ENCODE measurements at regions not wholly inside any gene's neighbourhood (a gene's known extent, or its start where the extent isn't known, plus 50 kb on each side); places are given as distances from the start of the nearest gene placed in this dataset.
A peak's percentile ranks its signal among the peaks of the same experiment; 100 is the strongest.

GRCh38 chr18:55096263-55096951 lies 137.1 kb upstream of the CCDC68 start:
- H3K27me3 ChIP-seq, result no peaks in the 10 kb centered on the region
- no peaks in the 10 kb centered on the region for H3K36me3 ChIP-seq
- H3K9me3 ChIP-seq, result no peaks in the 10 kb centered on the region
- peaks cover 0 to 4% (median 0%) of the 10 kb centered on the region in 4 donors for H3K4me1 ChIP-seq
- H3K4me3 ChIP-seq, result no peak overlapping the region
- DNase-seq (ENCODE audit: extremely low spot score), result peak; percentile 50
- 72% methylated on average over 10 of the region's 10 CpGs for WGBS
- no peak overlapping the region for H3K27ac ChIP-seq (replicated peaks in 1 of 4)
- intact Hi-C loops (cut with DNase I), result no loop called here
- TF ChIP-seq EP300 (IDR thresholded peaks at IDR 0.05) (no peak), CTCF (IDR thresholded peaks at IDR 0.05) (peak; percentile 12 to 35 (median 25)), POLR2AphosphoS5 (IDR thresholded peaks at IDR 0.05) (no peak), POLR2A (IDR thresholded peaks at IDR 0.05; ENCODE audit: low read depth) (no peak)

DNA sequence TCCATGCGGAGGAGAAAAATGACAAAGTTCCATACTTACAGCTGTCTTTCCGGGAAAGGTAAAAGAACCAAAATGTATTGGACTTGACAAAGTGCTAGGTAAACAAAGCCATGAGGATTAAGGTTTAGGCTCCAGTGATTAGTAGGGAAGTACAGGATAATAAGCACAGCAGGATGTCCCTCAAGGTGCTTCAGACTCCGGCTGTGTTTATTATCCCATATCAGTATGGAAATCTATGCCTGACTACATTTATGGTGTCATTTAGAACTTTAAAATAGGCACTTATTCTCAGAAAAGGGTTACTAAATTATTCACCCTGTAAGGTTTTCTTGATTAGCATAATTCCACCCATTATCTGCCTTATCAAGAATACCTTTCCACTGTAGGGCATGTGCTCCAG lies 136.3 kb upstream of the CCDC68 start:
- no peaks in the 10 kb centered on the region for H3K9me3 ChIP-seq
- WGBS, result 68% methylated on average over 3 of the region's 3 CpGs
- DNase-seq (ENCODE audit: extremely low spot score), result peak; percentile 21
- no peak for TF ChIP-seq POLR2AphosphoS5 (IDR thresholded peaks at IDR 0.05)
- TF ChIP-seq CTCF (IDR thresholded peaks at IDR 0.05), result no peak
- H3K4me1 ChIP-seq, result peaks cover 0 to 4% (median 0%) of the 10 kb centered on the region in 4 donors
- H3K27me3 ChIP-seq, result no peaks in the 10 kb centered on the region
- no peak overlapping the region for H3K4me3 ChIP-seq
- intact Hi-C loops (cut with DNase I), result no loop called here
- no peaks in the 10 kb centered on the region for H3K36me3 ChIP-seq
- no peak overlapping the region for H3K27ac ChIP-seq (replicated peaks in 1 of 4)

GRCh38 chr18:55093808-55094207 lies 134.5 kb upstream of the CCDC68 start:
- H3K4me1 ChIP-seq, result peaks cover 0 to 4% (median 0%) of the 10 kb centered on the region in 4 donors
- H3K27me3 ChIP-seq, result no peaks in the 10 kb centered on the region
- H3K27ac ChIP-seq (replicated peaks in 1 of 4), result no peak overlapping the region
- H3K4me3 ChIP-seq, result no peak overlapping the region
- no peak for DNase-seq (ENCODE audit: extremely low spot score)
- intact Hi-C loops (cut with DNase I), result no loop called here
- no peaks in the 10 kb centered on the region for H3K36me3 ChIP-seq
- no peak for TF ChIP-seq POLR2A (IDR thresholded peaks at IDR 0.05; ENCODE audit: low read depth)
- TF ChIP-seq POLR2AphosphoS5 (IDR thresholded peaks at IDR 0.05), result no peak
- no peak for TF ChIP-seq CTCF (IDR thresholded peaks at IDR 0.05)
- no peak for TF ChIP-seq EP300 (IDR thresholded peaks at IDR 0.05)
- H3K9me3 ChIP-seq, result no peaks in the 10 kb centered on the region

DNA sequence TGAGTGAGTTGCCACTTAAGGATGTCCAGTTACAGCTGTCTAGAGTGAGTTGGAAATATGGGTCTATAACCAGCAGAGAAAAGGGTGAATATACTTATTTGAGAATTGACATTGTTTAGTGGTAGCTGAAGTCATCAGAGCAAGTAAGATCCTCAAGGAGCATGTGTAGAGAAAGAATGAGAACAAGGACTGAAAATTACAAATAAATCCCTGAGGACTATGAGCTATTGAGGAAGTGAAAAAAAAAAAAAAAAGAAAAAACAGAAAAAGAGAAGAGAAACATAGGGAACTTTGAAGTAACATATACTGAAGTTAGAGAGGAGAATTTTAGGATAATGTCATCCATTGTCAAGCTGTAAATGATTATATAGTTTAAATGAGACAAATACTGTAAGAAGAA lies 134.0 kb upstream of the CCDC68 start:
- no peaks in the 10 kb centered on the region for H3K36me3 ChIP-seq
- no peak overlapping the region for H3K27ac ChIP-seq (replicated peaks in 1 of 4)
- DNase-seq (ENCODE audit: extremely low spot score), result no peak
- intact Hi-C loops (cut with DNase I), result no loop called here
- H3K4me1 ChIP-seq, result peaks cover 0 to 4% (median 0%) of the 10 kb centered on the region in 4 donors
- no peak for TF ChIP-seq EP300 (IDR thresholded peaks at IDR 0.05)
- no peak for TF ChIP-seq POLR2A (IDR thresholded peaks at IDR 0.05; ENCODE audit: low read depth)
- no peak for TF ChIP-seq POLR2AphosphoS5 (IDR thresholded peaks at IDR 0.05)
- TF ChIP-seq CTCF (IDR thresholded peaks at IDR 0.05), result no peak
- no peak overlapping the region for H3K4me3 ChIP-seq
- no peaks in the 10 kb centered on the region for H3K27me3 ChIP-seq
- H3K9me3 ChIP-seq, result no peaks in the 10 kb centered on the region

DNA sequence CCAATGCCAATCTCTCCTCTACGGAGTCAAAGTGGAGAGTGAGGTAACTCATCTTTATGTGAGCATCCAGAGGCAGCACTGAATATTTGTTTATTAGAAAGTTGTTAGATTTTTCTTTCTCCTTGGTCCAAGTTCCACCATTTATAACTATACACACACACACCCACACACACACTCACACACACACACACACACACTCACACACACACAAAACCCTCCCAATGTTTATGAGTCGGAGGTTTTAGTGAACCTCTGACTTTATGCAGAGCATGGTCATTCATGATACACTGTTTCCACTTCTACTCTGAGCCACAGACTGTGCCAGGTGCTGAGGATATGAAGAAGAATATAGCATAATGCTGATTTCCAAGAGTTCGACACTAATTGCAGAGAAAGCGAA lies 132.9 kb upstream of the CCDC68 start:
- no peaks in the 10 kb centered on the region for H3K27me3 ChIP-seq
- 73% methylated on average over 4 of the region's 4 CpGs for WGBS
- no peak overlapping the region for H3K27ac ChIP-seq (replicated peaks in 1 of 4)
- H3K36me3 ChIP-seq, result no peaks in the 10 kb centered on the region
- no peak for DNase-seq (ENCODE audit: extremely low spot score)
- intact Hi-C loops (cut with DNase I), result no loop called here
- H3K4me1 ChIP-seq, result no peaks in the 10 kb centered on the region
- TF ChIP-seq POLR2A (IDR thresholded peaks at IDR 0.05; ENCODE audit: low read depth) (no peak), EP300 (IDR thresholded peaks at IDR 0.05) (no peak), CTCF (IDR thresholded peaks at IDR 0.05) (no peak), POLR2AphosphoS5 (IDR thresholded peaks at IDR 0.05) (no peak)
- no peaks in the 10 kb centered on the region for H3K9me3 ChIP-seq
- no peak overlapping the region for H3K4me3 ChIP-seq

Measured in esophagus muscularis mucosa (tissue), 4 donors.